Heart left ventricle (tissue), 16 donors: ENCODE measurements at regions not wholly inside any gene's neighbourhood (a gene's known extent, or its start where the extent isn't known, plus 50 kb on each side); places are given as distances from the start of the nearest gene placed in this dataset.

Experiments
- ATAC-seq, 4 donors: fragments of 200-7000 bp; cut with Tn5 transposase; one replicate each; pipeline ENCODE4 v1.9.1; 2020 to 2022; ENCODE audit warnings: moderate library complexity in 4 of 4, mild to moderate bottlenecking in 3 of 4, moderate number of reproducible peaks in 1 of 4
- DNase-seq, 5 donors: peaks; one replicate each; pipeline ENCODE4 v3.0.0-alpha.2; 2020
- H3K27ac ChIP-seq, 12 donors: fragments of 200-600 bp; sonication (generic) in 4 of 12; one replicate each; pipeline versions ENCODE4 v1.5.0 to v1.8.0; 2016 to 2022; ENCODE audit warnings: mild to moderate bottlenecking in 2 of 12
- H3K27me3 ChIP-seq, 9 donors: fragments of 200-600 bp; sonication (generic) in 2 of 9; one replicate each; pipeline versions ENCODE4 v1.5.1 to v1.8.0; 2016 to 2022; ENCODE audit warnings: mild to moderate bottlenecking in 3 of 9
- H3K36me3 ChIP-seq, 9 donors: fragments of 200-600 bp; sonication (generic) in 2 of 9; one replicate each; pipeline versions ENCODE4 v1.5.0 to v1.8.0; 2018 to 2022; ENCODE audit warnings: mild to moderate bottlenecking in 2 of 9
- H3K4me1 ChIP-seq, 12 donors: fragments of 200-600 bp; sonication (generic) in 4 of 12; one replicate each; pipeline versions ENCODE4 v1.5.0 to v1.8.0; 2016 to 2022; ENCODE audit warnings: mild to moderate bottlenecking in 3 of 12
- H3K4me3 ChIP-seq, 12 donors: fragments of 200-600 bp; sonication (generic) in 4 of 12; one replicate each; pipeline versions ENCODE4 v1.5.0 to v1.8.0; 2017 to 2022; ENCODE audit warnings: mild to moderate bottlenecking in 9 of 12, moderate library complexity in 4 of 12
- H3K9me3 ChIP-seq, 12 donors: fragments of 200-600 bp; sonication (generic) in 4 of 12; one replicate each; pipeline versions ENCODE4 v1.5.0 to v1.8.0; 2016 to 2022; ENCODE audit warnings: mild to moderate bottlenecking in 1 of 12
- CTCF ChIP-seq, 12 donors: fragments of 200-600 bp; sonication (generic) in 4 of 12; IDR thresholded peaks; one replicate each; pipeline versions ENCODE4 v1.5.0 to v1.8.0; 2018 to 2022; ENCODE audit warnings: antibody characterized with exemption in 12 of 12, mild to moderate bottlenecking in 5 of 12
- POLR2A ChIP-seq, 2 donors: fragments of 450-650 bp; IDR thresholded peaks; one replicate each; pipeline ENCODE4 v1.6.1; 2017; ENCODE audit warnings: antibody characterized with exemption in 2 of 2, mild to moderate bottlenecking in 2 of 2, moderate library complexity in 2 of 2
- WGBS, 4 donors: extraction: QIAGEN DNeasy Blood & Tissue Kit in 2 of 4; methylation state at CpG; one replicate each; pipeline versions ENCODE4 v1.1.5 to v1.1.7; 2013 to 2018; 5-methylcytosine and 5-hydroxymethylcytosine counted together
- intact Hi-C, 10 donors: fragments of 100-400 bp; cut with DNase I; formaldehyde crosslinking; loops; one replicate each; pipeline versions ENCODE4 v1.11.1 to v1.14.2; 2022
- donor health status: ischemic (EF 13 %, LVEDD 7.1; RV severe dilation, severe dysfunction).
- donor health status: healthy with polysubstance abuse.
- donor health status: DM: no; HTN: yes; CAD: no.
- donor health status: DM: no; HTN: no; CAD: no.
- donor health status: ischemic (EF 25% LVEDD 6.9; RV normal size, moderate dysfunction).
- donor health status: ischemic (EF 25% LVEDD 5.7; RV mildly dilated, moderate dysfunction).
- donor health status: healthy.
- donor health status: DM: yes; HTN: yes; CAD: no.
- donor health status: ischemic (EF 35%, LVEDD 5.7; RV mildly dilated, moderate dysfunction).
- donor health status: nonischemic (EF 11% LVEDD 7.7; RV severe dilation, severe dysfunction).
- donor health status: DM: yes; HTN: yes; CAD: no.
- donor health status: PGD.
- donor health status: ischemic (EF 29% LVEDD 5.4; RV normal size, mild dysfunction).
- donor health status: nonischemic (EF 23%, LVEDD 6.1; RV moderate dilation, normal function).

- Histone ChIP-seq H3K4me3 (no peak overlapping the region), H3K27ac (no peak overlapping the region), H3K36me3 (no peaks in the 10 kb centered on the region), H3K9me3 (peaks cover 0 to 5% (median 0%) of the 10 kb centered on the region in 12 donors), H3K27me3 (no peaks in the 10 kb centered on the region), H3K4me1 (no peaks in the 10 kb centered on the region)
- TF ChIP-seq CTCF (IDR thresholded peaks at IDR 0.05) (no peak), POLR2A (IDR thresholded peaks at IDR 0.05) (no peak)
- WGBS, 4 donors, result 73 to 84% (median 80%) methylated on average over 2 of the region's 2 CpGs
- DNase-seq (no peak), ATAC-seq (no peak)
- intact Hi-C loops, result no loop called here
Observed at GRCh38 chr13:62846302-62846701, 1430.7 kb upstream of the PCDH20 start.

- DNase-seq, result no peak
- TF ChIP-seq CTCF (IDR thresholded peaks at IDR 0.05) (no peak), POLR2A (IDR thresholded peaks at IDR 0.05) (no peak)
- intact Hi-C loops, result no loop called here
- 84 to 95% (median 87%) methylated on average over 1 of the region's 1 CpG for WGBS, 4 donors
- Histone ChIP-seq H3K27me3 (no peaks in the 10 kb centered on the region), H3K9me3 (no peaks in the 10 kb centered on the region), H3K4me3 (no peak overlapping the region), H3K27ac (no peak overlapping the region), H3K4me1 (no peaks in the 10 kb centered on the region), H3K36me3 (no peaks in the 10 kb centered on the region)
- no peak for ATAC-seq
Observed at GRCh38 chr13:62839338-62839737, 1423.7 kb upstream of the PCDH20 start.

- Histone ChIP-seq H3K27ac (no peak overlapping the region), H3K4me1 (no peaks in the 10 kb centered on the region), H3K36me3 (no peaks in the 10 kb centered on the region), H3K27me3 (no peaks in the 10 kb centered on the region), H3K9me3 (no peaks in the 10 kb centered on the region), H3K4me3 (no peak overlapping the region)
- ATAC-seq (no peak), DNase-seq (no peak)
- TF ChIP-seq POLR2A (IDR thresholded peaks at IDR 0.05) (no peak), CTCF (IDR thresholded peaks at IDR 0.05) (no peak)
- intact Hi-C loops, result no loop called here
Observed at GRCh38 chr13:62838929-62839328, 1423.3 kb upstream of the PCDH20 start.

GRCh38 chr13:62837895-62838294 lies 1422.2 kb upstream of the PCDH20 start:
- no peaks in the 10 kb centered on the region for H3K36me3 ChIP-seq
- TF ChIP-seq POLR2A (IDR thresholded peaks at IDR 0.05), result no peak
- no peak for TF ChIP-seq CTCF (IDR thresholded peaks at IDR 0.05)
- intact Hi-C loops, result no loop called here
- ATAC-seq, result no peak
- no peaks in the 10 kb centered on the region for H3K4me1 ChIP-seq
- H3K9me3 ChIP-seq, result no peaks in the 10 kb centered on the region
- DNase-seq, result no peak
- no peak overlapping the region for H3K4me3 ChIP-seq
- no peak overlapping the region for H3K27ac ChIP-seq
- WGBS, 4 donors, result 67 to 77% (median 70%) methylated on average over 2 of the region's 2 CpGs
- H3K27me3 ChIP-seq, result no peaks in the 10 kb centered on the region
